ENCODE measurements at regions not wholly inside any gene's neighbourhood (a gene's known extent, or its start where the extent isn't known, plus 50 kb on each side); places are given as distances from the start of the nearest gene placed in this dataset.

- Histone ChIP-seq H3K9me3 (no peaks in the 10 kb centered on the region), H3K36me3 (no peaks in the 10 kb centered on the region), H3K4me3 (no peak overlapping the region), H3K4me1 (no peaks in the 10 kb centered on the region), H3K27ac (no peak overlapping the region), H3K27me3 (no peaks in the 10 kb centered on the region)
- TF ChIP-seq POLR2A (IDR thresholded peaks at IDR 0.05) (no peak), CTCF (IDR thresholded peaks at IDR 0.05) (no peak)
- no peak for DNase-seq
These were observed 110.4 kb upstream of the CTNNB1 start for GRCh38 chr3:41088882-41089281.

DNA sequence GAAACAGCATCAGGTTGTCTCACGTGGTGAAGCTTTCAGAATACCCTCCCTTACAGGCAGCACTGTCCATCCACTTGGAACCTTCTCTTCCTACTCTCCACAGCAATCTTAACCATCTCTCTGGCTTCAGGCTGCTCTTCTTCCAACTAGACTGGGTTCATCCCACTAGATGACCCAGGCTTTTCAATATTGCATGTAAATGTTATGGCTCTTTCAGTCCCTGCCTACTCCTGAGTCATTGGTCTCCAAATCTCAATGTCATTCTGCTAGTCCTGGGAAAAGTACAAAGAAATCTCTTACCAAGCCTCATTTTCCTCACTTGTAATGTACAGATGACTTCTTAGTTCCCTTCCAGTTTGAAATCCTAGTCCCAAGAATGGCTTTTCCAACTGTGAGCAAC is 109.7 kb upstream of the CTNNB1 start:
- no peak overlapping the region for H3K27ac ChIP-seq
- DNase-seq = no peak
- no peaks in the 10 kb centered on the region for H3K27me3 ChIP-seq
- no peak overlapping the region for H3K4me3 ChIP-seq
- no peaks in the 10 kb centered on the region for H3K4me1 ChIP-seq
- TF ChIP-seq CTCF (IDR thresholded peaks at IDR 0.05) = no peak
- no peak for TF ChIP-seq POLR2A (IDR thresholded peaks at IDR 0.05)
- H3K36me3 ChIP-seq = no peaks in the 10 kb centered on the region
- no peaks in the 10 kb centered on the region for H3K9me3 ChIP-seq

DNA sequence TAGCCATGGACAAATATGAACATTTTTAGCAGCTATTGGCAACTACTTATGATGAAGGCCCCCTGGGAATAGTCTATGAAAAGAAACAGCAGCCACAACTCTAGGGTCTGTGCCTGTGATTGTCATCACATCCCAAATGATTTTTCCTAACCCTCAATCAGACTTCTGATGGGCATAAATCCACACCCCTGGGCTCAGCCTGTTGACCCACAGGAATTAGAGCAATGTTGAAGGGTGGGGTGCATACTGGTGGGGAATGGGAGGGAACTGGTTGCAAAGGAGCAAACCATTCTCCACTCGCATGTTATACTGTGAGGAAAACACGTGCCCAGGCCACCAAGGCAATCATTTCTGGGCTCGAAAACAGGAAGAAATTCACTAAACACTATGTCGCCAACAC is 106.5 kb upstream of the CTNNB1 start:
- H3K27ac ChIP-seq = no peak overlapping the region
- no peaks in the 10 kb centered on the region for H3K27me3 ChIP-seq
- DNase-seq = no peak
- no peak overlapping the region for H3K4me3 ChIP-seq
- no peaks in the 10 kb centered on the region for H3K9me3 ChIP-seq
- TF ChIP-seq CTCF (IDR thresholded peaks at IDR 0.05) (no peak), POLR2A (IDR thresholded peaks at IDR 0.05) (no peak)
- H3K4me1 ChIP-seq = no peaks in the 10 kb centered on the region
- no peaks in the 10 kb centered on the region for H3K36me3 ChIP-seq

- no peak for DNase-seq
- H3K9me3 ChIP-seq = no peaks in the 10 kb centered on the region
- no peaks in the 10 kb centered on the region for H3K4me1 ChIP-seq
These were observed 105.8 kb upstream of the CTNNB1 start for GRCh38 chr3:41093476-41093875.

GRCh38 chr3:41094351-41094750 is 105.0 kb upstream of the CTNNB1 start:
- TF ChIP-seq POLR2A (IDR thresholded peaks at IDR 0.05) = no peak
- no peak for TF ChIP-seq CTCF (IDR thresholded peaks at IDR 0.05)
- Histone ChIP-seq H3K9me3 (no peaks in the 10 kb centered on the region), H3K4me1 (no peaks in the 10 kb centered on the region), H3K36me3 (no peaks in the 10 kb centered on the region), H3K27ac (no peak overlapping the region), H3K27me3 (no peaks in the 10 kb centered on the region), H3K4me3 (no peak overlapping the region)
- DNase-seq = no peak

More at GRCh38 chr3:41093476-41093875, 105.8 kb upstream of the CTNNB1 start:
- Histone ChIP-seq H3K27ac (no peak overlapping the region), H3K27me3 (no peaks in the 10 kb centered on the region), H3K36me3 (no peaks in the 10 kb centered on the region), H3K4me3 (no peak overlapping the region)
- TF ChIP-seq POLR2A (IDR thresholded peaks at IDR 0.05) = no peak
- no peak for TF ChIP-seq CTCF (IDR thresholded peaks at IDR 0.05)

DNA sequence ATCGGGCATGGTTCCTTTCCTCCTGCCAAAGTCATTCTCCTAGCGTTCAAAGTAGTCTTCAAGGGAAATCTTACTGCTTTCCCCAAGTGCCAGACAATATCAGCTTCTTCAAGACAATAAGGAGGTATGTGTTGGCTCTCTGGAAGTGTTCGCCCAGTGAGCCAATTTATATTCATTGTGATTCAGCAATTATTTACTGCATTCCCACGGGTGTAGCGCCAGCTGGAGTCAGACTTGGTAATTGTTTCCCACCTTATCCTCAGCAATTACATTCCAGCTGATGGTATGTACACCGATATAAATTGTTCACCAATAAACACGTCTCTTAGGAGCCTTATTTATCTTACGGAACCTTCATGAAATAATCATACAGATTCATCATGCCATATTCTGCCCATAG is 103.6 kb upstream of the CTNNB1 start:
- H3K27ac ChIP-seq = no peak overlapping the region
- no peak for TF ChIP-seq POLR2A (IDR thresholded peaks at IDR 0.05)

More for the DNA sequence above, 103.6 kb upstream of the CTNNB1 start:
- no peaks in the 10 kb centered on the region for H3K9me3 ChIP-seq
- DNase-seq = no peak
- H3K27me3 ChIP-seq = no peaks in the 10 kb centered on the region
- H3K36me3 ChIP-seq = no peaks in the 10 kb centered on the region
- no peak overlapping the region for H3K4me3 ChIP-seq
- no peaks in the 10 kb centered on the region for H3K4me1 ChIP-seq
